CD4-positive, alpha-beta T cell treated with Interleukin-15 for 1 hour (primary cell): ENCODE measurements at regions not wholly inside any gene's neighbourhood (a gene's known extent, or its start where the extent isn't known, plus 50 kb on each side); places are given as distances from the start of the nearest gene placed in this dataset.
"Not testable (repeated sequence)": the region's sequence is repeated elsewhere in the genome, so short reads cannot be mapped to it uniquely, and the experiment has no call there.

Experiments
- DNase-seq: peaks from one replicate; pipeline ENCODE4 v3.0.0-alpha.2; 2020

- no peak for DNase-seq
Measured at GRCh38 chr18:39513186-39513585, 1947.6 kb upstream of the CELF4 start.

- no peak for DNase-seq
Measured at GRCh38 chr18:39506581-39507330, 1941.2 kb upstream of the CELF4 start.

DNA sequence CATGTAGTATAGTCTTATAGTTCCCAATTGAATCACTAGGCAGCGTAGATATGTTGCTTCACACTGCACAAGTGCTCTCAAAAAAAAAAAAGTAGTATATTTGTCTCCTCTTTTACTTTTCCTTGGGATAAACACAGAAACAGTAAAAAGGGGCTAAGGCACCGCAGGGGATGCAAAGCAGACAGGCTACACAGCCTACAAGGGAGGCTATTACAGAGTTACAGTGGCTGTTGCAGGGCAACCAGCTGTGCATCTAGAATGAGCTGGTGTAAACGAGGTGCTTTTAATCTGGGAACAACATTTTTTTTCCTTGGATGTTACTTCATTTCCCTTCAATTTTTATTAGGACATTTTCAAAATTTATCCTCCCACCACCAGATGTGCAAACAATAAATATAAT is 1934.7 kb upstream of the CELF4 start:
- no peak for DNase-seq

- DNase-seq = no peak
Measured at GRCh38 chr18:39497821-39498220, 1932.2 kb upstream of the CELF4 start.

- DNase-seq = no peak
Measured at GRCh38 chr18:39496986-39497385, 1931.4 kb upstream of the CELF4 start.

GRCh38 chr18:39494211-39494896 is 1928.8 kb upstream of the CELF4 start:
- DNase-seq = no peak

DNA sequence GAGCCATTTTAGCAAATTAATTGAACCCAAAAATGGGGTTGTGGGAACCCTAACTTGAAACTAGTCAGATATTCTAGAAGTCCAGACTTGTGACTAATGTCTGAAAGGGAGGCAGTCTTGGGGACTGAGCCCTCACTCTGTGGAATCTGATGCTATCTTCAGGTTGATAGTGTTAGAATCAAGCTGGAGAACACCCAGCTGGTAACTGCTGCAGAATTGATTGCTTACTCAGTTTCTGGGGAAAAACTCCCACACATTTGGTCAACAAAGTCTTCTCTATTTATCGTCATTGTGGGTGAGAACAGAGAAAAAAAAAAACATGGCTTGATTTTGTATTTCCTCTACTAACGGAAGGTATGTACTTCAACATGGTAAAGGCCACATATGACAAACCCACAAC is 1925.8 kb upstream of the CELF4 start:
- DNase-seq = no peak

DNA sequence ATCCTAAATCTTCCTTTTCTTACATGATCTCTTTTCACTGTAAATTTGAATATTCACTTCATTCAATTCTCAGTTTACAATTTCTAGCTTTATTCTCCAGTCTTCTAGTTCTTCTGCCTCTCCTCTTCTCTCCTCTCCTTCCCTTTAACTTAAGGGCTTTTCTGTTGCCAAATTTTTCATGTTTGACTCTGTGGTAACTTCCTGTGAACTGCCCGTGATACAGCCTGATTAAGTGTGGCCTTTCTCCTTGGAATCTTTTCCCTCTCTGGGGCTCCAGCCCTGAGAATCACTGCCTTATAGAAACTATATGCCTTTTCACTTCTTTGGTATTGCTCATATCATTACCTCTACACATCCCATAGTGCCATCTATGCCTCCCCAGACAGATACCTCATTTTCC is 1923.8 kb upstream of the CELF4 start:
- no peak for DNase-seq

DNA sequence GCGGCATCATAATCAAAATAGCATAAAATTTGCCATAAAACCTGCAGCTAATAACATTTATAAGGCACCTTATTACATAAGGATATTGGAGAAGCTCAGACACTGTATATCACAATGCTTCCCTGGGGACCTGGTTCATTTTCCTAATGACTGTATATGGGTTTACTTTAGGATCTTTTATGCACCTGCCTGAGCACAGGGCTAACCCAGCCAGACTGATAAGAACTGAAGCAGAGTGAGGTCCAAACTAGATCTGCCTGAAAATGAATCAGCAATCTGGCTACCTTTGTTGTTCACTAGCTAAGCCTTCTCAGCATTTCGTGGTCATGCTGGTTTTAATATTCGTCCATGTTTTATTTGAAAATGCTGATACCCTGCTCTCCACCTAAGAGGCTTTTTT is 1922.3 kb upstream of the CELF4 start:
- no peak for DNase-seq

- no peak for DNase-seq
Measured at GRCh38 chr18:39486268-39486667, 1920.7 kb upstream of the CELF4 start.

DNA sequence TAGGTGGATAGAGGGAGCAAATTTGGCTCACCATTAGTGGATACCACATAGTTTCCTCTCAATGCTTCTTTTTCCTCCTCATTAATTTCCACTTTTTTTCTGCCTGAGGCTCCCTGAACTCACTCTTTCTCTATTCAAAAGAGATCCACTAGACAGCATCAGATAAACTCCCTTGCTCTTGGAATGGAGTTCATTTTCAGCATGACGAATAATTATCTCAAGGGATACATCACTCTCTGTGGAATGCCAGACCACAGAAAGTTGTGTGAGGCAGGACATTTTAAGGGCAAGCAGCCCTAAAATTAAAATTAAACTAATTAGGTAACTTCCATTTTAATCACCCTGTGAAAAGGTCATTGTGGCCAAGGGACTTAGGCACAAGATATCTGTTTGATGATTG is 1920.1 kb upstream of the CELF4 start:
- no peak for DNase-seq

DNA sequence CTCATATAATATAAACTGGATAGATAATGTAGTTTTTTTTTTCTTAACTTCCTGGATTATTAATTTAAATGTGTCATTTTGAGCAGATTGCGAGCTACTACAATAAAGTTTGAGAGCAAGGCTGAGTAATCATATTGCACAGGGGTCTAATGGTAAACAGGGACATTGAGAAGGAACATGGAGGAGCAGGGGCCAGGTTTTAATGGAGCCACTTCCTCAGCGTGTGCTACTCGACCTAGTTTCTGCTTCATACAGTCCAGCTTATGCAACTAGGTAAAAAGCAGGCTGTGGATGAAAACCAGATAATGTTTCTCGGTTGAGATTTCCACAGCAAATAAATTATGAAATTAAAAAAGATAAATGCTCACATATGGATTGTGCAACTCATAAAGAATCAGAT is 1915.7 kb upstream of the CELF4 start:
- DNase-seq = no peak

GRCh38 chr18:39480494-39481195 is 1915.0 kb upstream of the CELF4 start:
- DNase-seq = no peak

DNA sequence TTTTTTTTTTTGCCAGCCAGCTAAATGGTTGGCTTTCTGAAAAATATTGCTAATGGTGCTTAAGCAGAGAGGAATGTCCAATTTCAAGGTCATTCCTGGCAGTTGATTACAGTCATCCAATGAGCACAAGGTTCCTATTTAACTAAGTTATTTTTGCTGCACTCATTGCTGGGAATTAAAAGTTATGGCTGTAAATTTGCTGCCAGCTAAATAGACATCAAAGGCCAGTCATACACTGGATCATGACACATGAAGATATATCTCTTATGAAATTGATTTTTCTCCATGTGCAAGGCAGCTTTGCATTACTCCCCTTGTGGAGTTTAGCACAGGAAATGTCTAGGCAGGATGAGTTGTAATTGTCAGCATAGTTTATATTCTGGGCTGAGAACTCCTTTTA is 1898.4 kb upstream of the CELF4 start:
- DNase-seq = no peak

DNA sequence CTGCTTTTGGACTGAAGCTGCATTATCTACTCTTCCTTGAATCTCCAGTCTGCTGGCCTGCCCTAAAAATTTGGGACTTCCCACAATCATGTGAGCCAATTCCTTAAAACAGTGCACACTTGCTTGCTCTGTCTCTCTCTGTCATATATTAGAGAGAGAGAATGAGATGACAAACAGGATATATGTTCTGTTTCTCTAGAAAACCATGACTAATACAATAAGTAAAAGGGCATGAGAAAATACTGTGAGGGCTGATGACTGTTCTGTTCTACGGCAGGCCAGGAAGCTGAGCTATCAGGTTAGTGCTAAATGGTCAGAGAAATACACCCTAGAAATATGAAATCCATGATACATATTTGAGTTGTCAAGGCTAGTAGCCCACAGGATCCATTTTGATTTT is 1896.8 kb upstream of the CELF4 start:
- no peak for DNase-seq

DNA sequence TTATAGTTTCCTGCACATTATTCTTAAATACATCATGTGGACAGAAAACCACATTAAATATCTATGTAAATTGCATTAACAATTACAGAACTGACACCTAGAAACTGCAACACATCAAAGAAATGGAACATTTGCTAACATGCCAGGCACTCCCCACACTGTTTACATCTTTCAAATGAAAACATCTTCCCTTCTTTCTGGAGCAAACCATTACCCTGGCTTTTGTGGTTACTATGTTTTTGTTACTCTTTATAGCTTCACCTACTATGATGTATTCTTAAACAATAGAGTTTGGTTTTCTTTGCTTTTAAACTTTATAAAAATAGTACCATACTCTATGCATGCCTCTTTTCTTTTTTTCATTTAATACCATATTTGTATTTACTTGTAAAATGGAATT is 1894.5 kb upstream of the CELF4 start:
- DNase-seq = no peak

GRCh38 chr18:39455285-39455684 is 1889.7 kb upstream of the CELF4 start:
- DNase-seq = no peak

DNA sequence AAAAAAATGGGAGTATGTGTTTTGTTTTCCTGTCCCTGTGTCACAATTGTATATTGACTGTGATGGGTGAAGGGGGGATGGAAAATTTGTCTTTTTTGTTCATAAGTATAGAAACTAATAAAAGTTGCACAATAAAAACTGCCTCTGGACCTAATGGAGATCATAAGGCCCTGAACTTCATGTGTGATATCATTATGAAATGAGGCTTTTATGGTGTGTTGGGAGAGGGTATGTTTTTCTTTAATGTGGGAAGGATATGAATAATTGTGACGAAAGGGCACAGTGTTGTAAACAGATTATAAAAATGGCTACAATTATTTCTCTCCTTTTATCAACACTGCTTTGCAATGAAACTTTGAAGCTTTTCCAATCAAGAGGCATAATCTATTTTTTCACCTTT is 1889.3 kb upstream of the CELF4 start:
- no peak for DNase-seq

DNA sequence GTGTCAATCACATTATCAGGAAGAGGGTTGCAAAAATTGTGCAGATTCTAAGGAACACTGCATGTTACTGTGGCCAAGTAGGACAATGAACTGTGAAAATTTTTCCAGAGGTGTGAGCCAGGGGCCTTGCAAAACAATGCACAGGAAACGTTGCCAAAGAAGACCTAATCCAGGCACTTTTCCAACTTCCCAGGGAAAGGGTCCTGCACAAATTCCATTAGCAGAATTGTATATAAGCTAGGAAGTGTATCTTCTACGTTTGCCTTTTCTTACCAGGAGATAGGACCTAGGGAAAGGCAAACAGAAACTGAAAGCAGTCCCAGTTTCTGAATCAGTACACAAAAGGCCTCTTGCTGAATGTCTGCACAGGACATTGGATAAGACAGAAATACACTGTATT is 1888.3 kb upstream of the CELF4 start:
- no peak for DNase-seq

DNA sequence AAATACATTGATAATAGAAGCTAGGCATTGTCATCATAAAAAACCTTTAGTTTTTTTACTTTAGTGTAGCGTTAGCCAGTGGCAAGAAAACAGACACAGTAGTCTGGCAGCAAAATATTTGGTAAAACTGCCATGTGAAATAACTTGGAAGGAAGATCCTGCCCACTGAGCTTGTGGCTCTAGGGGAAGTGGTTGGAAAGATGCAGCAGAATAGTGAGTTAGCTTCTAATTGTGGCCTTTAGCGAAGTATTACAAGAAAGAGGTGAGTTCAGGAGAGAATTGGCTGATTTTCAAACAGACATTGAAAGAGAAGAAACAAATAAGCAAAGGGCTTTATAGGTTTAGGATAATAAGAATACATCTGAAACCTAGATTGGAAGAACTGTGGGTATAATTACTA is 1887.8 kb upstream of the CELF4 start:
- DNase-seq = no peak

- DNase-seq = no peak
Measured at GRCh38 chr18:39450958-39451357, 1885.4 kb upstream of the CELF4 start.

DNA sequence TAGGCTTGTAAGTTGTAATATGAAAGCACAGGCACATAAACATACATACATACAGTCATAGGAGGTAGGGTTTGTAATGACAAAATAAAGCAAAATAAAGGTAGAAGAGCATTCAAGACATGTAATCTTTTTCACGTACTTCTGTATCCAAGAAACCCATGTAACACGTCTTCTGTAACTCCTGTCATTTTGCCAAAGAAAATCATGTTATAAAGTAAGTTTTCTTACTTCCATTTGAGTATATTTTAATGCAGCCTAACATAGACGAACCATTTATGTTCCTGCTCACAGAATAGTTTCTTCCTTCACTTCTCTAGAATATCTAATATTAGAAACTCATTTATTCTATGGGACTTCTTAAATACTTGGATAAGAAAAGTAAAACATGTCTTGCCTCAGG is 1884.0 kb upstream of the CELF4 start:
- no peak for DNase-seq

- DNase-seq = no peak
Measured at GRCh38 chr18:39448942-39449341, 1883.3 kb upstream of the CELF4 start.

GRCh38 chr18:39444957-39445356 is 1879.4 kb upstream of the CELF4 start:
- not testable (repeated sequence) for DNase-seq
